Muscle of back (tissue), 3 donors: ENCODE measurements at regions not wholly inside any gene's neighbourhood (a gene's known extent, or its start where the extent isn't known, plus 50 kb on each side); places are given as distances from the start of the nearest gene placed in this dataset.

Source experiments
- DNase-seq, 3 donors: peaks; one replicate each; pipeline versions ENCODE4 v3.0.0 to v3.0.0-alpha.2; 2013

GRCh38 chr7:52897288-52897687 is 138.1 kb upstream of the POM121L12 start:
- DNase-seq: no peak

- no peak for DNase-seq
These were observed 158.2 kb upstream of the POM121L12 start for GRCh38 chr7:52877240-52877639.

- DNase-seq: no peak
These were observed 159.0 kb upstream of the POM121L12 start for GRCh38 chr7:52876402-52876801.

- DNase-seq: no peak
These were observed 171.8 kb upstream of the POM121L12 start for GRCh38 chr7:52863652-52864051.

- DNase-seq: no peak
These were observed 173.1 kb upstream of the POM121L12 start for GRCh38 chr7:52862321-52862720.

- no peak for DNase-seq
These were observed 178.1 kb upstream of the POM121L12 start for GRCh38 chr7:52857367-52857766.

GRCh38 chr7:52854681-52855080 is 180.8 kb upstream of the POM121L12 start:
- DNase-seq: no peak

GRCh38 chr7:52851547-52851946 is 183.9 kb upstream of the POM121L12 start:
- DNase-seq: no peak

GRCh38 chr7:52843436-52843835 is 192.0 kb upstream of the POM121L12 start:
- no peak for DNase-seq

GRCh38 chr7:52842202-52842900 is 193.1 kb upstream of the POM121L12 start:
- no peak for DNase-seq

GRCh38 chr7:52838981-52839411 is 196.4 kb upstream of the POM121L12 start:
- DNase-seq: peak; percentile 23 to 76 (median 61)

- DNase-seq: no peak
These were observed 204.1 kb upstream of the POM121L12 start for GRCh38 chr7:52831321-52831720.

GRCh38 chr7:52830801-52831200 is 204.6 kb upstream of the POM121L12 start:
- no peak for DNase-seq

- no peak for DNase-seq
These were observed 208.7 kb upstream of the POM121L12 start for GRCh38 chr7:52826515-52827265.

- no peak for DNase-seq
These were observed 209.8 kb upstream of the POM121L12 start for GRCh38 chr7:52825611-52826010.

GRCh38 chr7:52811537-52811936 is 223.9 kb upstream of the POM121L12 start:
- DNase-seq: no peak

- no peak for DNase-seq
These were observed 235.6 kb upstream of the POM121L12 start for GRCh38 chr7:52799817-52800216.

- no peak for DNase-seq
These were observed 237.6 kb upstream of the POM121L12 start for GRCh38 chr7:52797801-52798200.

GRCh38 chr7:52794621-52795020 is 240.8 kb upstream of the POM121L12 start:
- no peak for DNase-seq

- DNase-seq: no peak
These were observed 244.2 kb upstream of the POM121L12 start for GRCh38 chr7:52791176-52791700.

GRCh38 chr7:52786174-52786573 is 249.3 kb upstream of the POM121L12 start:
- DNase-seq: no peak

- DNase-seq: no peak
These were observed 253.1 kb upstream of the POM121L12 start for GRCh38 chr7:52782348-52782747.

GRCh38 chr7:52781250-52781649 is 254.2 kb upstream of the POM121L12 start:
- DNase-seq: no peak
